ENCODE measurements at regions not wholly inside any gene's neighbourhood (a gene's known extent, or its start where the extent isn't known, plus 50 kb on each side); places are given as distances from the start of the nearest gene placed in this dataset.
A peak's percentile ranks its signal among the peaks of the same experiment; 100 is the strongest.

DNA sequence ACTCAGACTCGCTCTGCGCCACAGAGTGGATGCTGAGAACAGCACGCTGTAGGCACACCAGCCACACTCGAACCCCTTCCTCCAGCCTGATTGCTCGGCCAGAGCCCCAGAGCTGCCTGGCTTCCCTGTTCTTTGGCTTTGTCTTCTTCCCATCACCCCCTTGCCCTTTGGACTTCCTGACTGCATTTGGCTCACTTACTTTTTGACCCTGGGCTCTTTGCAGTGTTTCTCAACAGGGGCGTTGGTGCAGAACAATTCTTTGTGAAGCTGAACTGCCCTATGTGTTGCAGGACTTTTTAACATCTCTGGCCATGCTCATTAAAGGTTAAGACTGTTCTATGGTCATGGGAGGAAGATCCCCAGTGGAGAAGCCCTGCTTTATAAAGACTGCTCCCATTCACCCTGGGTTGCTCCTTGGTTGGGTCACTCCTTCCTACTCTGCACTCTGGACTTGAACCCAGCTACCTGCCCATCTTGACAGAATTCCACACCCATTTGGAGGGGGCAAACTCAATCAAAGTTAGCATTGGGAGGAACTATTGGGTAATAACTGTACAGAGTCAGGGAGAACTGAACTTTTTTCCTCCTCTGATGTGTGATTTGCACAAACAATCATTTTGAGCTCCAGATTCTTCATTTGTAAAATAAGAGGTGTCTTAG is 127.7 kb upstream of the PLEKHG7 start:
- DNase-seq: no peak

- DNase-seq: no peak
These were observed 128.6 kb upstream of the PLEKHG7 start for GRCh38 chr12:92574051-92574783.

GRCh38 chr12:92573104-92573503 is 129.7 kb upstream of the PLEKHG7 start:
- DNase-seq: no peak

DNA sequence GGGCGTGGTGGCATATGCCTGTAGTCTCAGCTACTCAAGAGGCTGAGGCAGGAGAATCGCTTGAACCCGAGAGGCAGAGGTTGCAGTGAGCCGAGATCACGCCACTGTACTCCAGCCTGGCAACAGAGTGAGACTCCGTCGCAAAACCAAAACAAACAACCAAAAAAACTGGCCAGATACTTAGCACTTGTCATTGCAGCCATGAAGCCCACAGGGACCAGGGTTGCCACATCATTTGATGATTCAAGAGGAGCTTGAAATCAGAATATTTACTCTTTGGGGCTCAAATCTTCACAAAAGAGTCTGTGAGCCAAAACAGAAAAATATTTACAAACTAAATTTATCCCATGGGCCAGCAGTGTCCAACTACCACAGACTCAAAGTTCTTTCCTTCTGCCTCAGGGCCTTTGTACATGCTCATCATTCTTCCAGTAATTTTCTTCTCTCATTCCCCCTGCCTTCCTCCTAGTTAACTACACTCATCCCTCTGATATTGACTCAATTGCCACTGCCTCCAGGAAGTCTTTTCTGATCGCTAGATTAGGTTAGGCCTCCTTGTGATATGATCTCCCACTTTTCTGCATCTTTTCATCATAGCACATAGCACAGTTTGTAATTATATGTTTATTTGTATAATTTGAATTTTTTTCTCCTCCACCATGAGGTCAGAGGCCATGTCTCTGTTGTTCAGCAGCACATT is 130.8 kb upstream of the PLEKHG7 start:
- no peak for DNase-seq

GRCh38 chr12:92571169-92571568 is 131.6 kb upstream of the PLEKHG7 start:
- DNase-seq: no peak

DNA sequence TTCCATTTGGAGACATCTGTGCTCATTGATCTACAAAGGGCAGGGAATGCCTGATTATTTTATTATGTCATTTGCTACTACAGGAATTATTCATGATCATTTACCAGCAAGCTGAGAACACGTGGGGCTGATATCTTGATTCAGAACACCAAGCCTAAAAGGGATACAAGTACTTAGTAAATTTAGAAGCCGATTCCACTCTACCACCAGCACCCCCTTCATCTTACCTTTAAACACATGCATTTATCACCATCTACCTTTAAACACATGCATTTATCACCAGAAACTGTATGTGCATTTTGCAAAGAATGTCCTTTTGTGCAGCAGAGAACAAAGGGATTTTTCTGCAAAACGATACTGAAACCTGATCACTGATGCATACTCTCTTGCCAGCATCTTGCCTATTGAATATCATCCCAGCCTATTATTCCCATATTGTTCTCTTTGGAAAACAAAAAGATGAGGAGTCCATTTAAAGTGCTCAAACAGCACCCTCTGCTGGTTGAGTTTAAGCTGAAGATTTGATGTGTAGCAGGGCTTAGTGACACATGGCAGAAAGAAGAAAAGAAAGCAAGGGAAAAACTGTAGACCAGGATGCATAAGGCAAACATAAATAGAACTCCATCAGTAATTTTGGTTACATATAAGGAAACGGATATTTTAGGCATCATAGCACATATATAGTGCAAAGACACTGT is 132.6 kb upstream of the PLEKHG7 start:
- peak; percentile 37 for DNase-seq

GRCh38 chr12:92568691-92569090 is 134.1 kb upstream of the PLEKHG7 start:
- DNase-seq: no peak

- DNase-seq: no peak
These were observed 136.3 kb upstream of the PLEKHG7 start for GRCh38 chr12:92566448-92567019.

DNA sequence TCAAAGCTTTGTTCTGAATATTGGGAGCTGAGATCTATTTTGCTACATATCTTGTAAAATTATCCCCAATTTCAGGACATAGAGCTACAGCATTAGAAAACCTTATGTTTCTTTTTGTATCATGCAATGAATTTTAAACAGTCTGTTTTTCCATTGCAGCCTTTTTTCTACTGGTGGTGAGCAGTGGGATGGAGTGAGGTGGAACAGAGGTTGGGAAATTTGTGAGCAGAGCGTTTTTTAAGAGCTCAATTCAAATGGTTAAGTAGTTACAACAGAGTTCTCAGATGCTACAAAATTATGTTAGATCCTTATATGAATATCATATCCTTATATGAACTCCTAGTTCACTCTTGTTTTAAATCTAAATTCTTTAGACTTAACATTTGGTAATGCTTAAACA is 139.0 kb upstream of the PLEKHG7 start:
- DNase-seq: no peak

GRCh38 chr12:92562063-92562734 is 140.6 kb upstream of the PLEKHG7 start:
- no peak for DNase-seq

DNA sequence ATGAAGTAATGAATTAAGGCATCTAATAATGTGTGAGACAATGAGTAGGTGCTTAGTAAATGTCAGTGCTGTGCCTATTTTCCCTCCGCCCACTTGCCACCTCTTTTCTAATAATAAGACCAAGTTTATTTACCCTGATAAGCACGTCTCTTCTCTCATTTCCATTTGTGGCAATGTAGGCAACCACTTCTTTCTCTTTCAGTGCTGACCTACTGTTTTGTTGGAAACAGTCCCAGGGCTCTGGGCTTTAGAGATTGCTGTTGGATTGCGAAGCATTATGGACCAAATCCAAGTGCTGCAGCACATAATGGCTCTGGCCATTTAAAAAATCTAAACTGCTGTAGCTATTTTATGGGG is 141.3 kb upstream of the PLEKHG7 start:
- DNase-seq: no peak

DNA sequence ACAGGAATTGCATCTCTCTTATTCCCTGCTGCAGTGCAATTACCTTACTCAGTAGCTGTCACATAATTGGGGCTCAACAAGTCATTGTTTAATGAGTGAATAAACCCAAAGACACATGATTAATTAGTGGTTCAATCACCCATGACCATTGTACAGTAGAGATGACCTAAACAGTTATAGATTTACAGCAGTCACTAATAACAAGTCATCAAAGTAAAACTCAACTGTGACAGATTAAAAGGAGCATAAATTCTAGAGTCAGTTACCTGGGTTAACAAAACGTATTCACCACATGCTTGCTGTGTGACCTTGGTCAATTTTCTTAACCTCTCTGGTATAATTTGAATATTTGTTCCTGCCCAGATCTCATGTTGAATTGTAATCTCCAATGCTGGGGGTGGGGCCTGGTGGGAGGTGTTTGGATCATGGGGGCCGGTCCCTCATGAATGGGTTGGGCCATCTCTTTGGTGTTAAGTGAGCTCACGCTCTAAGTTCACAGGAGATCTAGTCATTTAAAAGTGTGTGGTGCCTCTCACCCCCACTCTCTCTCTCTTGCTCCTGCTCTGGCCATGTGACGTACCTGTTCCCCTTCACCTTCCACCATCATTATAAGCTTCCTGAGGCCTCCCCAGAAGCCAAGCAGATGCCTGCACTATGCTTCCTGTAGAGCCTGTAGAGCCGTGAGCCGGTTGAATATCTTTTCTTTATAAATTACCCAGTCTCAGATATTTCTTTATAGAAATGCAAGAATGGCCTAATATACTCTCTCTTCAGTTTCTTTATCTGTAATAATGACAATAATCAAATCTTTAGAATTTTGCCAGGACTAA is 141.9 kb upstream of the PLEKHG7 start:
- no peak for DNase-seq

GRCh38 chr12:92558806-92559205 is 144.0 kb upstream of the PLEKHG7 start:
- no peak for DNase-seq

GRCh38 chr12:92558215-92558773 is 144.5 kb upstream of the PLEKHG7 start:
- no peak for DNase-seq

DNA sequence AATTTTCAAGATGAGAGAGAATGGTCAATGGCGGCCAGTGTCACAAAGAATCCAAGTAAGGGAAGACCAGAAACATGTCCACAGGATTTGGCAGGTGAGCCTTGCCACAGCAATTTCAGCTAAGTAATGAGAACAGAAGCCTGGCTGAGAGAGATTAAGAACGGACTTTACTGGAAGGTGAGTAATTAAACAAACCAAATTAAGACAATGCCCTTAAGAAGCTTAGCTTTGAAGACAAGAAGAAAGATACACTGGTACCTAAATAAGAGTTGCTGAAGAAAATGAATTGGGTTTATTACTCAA is 145.4 kb upstream of the PLEKHG7 start:
- no peak for DNase-seq

GRCh38 chr12:92556637-92557421 is 146.0 kb upstream of the PLEKHG7 start:
- no peak for DNase-seq

DNA sequence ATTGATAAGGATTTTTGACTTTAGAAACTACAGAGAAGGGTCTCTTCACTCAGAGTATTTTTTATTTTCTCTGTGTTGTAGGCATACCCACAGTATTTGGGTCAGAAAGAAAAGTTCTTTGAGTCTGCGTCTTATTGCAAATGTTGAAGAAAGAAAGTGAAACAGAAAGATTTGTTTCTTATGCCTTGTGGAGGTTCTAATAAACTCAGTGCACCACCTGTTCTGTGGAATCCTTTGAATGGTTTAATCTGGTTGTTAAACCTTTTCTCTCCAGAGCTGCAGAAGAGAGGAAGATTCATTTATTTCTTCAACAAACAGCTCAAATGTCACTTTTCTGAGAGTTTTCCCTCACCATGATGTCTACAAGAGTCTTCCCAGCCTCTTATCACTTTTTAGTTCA is 146.6 kb upstream of the PLEKHG7 start:
- no peak for DNase-seq

DNA sequence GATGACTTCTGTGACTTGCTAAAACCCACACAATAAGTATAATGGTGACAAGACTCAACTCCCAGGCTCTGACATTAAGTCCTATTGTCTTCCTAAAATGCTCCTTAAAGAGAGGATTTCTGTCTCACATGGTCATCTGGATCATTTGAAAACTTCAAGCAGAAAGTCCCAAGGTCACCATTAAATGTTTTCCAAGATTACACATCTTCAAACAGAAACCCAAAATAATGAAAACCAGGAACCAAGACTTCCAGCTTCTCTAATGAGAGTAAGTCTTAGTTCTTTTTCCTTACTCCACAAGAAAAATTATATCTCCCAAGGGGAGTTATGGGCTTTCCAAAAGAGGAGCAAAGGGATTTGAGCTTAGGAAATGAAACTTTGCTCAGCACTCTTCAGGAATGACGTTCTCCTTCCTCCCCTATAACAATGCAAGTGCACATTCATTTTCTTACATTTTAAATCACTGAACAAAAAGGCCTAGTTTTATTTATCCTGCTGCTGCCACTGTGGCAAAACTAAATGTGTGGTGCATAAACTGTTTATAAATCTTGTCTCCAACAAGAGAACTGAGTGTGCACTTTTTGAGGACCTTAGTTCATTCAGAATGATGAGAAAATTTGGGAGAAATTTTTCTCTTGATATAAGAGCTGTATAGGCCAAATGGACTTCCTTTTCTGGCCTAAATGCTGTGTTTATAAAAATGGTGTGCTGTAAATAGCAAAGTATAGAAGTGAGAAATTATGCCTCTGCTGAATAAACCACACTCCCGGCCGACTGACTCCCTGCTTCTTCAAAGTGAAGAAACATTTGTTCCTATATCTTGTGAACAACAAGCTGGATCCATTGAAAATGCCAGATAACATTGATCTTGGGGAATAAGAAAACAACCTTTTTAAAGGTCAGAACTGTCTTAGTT is 148.4 kb upstream of the PLEKHG7 start:
- no peak for DNase-seq

DNA sequence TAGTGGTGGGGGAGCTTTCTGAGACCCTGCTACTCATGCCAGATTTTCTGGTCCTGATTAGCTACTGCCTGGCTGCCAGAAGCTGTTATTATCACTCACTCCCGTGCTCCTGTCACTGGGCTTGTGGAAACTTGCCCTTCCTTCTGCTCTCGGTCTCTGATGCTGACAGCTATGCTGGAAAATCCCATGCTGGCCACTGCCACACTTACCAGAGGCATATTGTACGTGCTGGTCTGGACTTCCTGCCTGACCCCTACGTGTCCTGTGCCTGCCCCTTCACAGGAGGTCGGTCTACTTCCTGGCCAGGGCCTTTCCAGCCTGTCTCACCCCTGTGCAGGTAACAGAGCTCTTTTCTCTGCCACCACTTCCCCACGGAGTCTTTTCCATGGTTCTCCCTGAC is 149.4 kb upstream of the PLEKHG7 start:
- DNase-seq: peak; percentile 17
